Fibroblast of villous mesenchyme (primary cell): ENCODE measurements at regions not wholly inside any gene's neighbourhood (a gene's known extent, or its start where the extent isn't known, plus 50 kb on each side); places are given as distances from the start of the nearest gene placed in this dataset.

ENCODE experiments used
- DNase-seq: peaks from one replicate; pipeline ENCODE4 v3.0.0-alpha.2; 2010; ENCODE audit warnings: low read depth
- H3K4me3 ChIP-seq: 2 replicates; pipeline ENCODE4 v1.5.1; 2011; ENCODE audit warnings: low read depth, mild to moderate bottlenecking, low read length
- TF ChIP-seq, protein P1 (sequence below): IDR thresholded peaks from 2 replicates; pipeline ENCODE4 v1.5.1; 2012; ENCODE audit warnings: low read depth, mild to moderate bottlenecking, low read length; ENCODE audit not compliant: insufficient read depth

DNA sequence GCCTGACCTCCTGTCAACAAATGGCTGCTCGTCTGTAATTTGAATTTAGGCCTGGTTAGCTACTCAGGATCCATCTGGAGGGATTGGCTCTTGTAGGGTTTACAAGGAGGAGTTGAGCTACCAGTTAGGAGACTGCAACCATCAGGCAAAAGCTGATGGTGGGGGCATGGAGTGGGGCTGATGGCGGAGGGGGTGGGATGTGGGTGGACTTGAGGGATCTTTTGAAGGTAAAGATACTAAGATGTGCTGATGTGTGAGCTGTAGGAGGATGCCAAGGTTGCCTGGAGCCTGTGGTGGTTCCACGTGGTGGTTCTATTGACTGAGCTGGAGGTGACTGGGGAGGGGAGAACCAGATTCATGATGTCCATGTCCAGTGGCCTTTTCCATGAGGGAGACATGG is 240.7 kb downstream of the LPIN1 start:
- TF ChIP-seq, protein P1, sequence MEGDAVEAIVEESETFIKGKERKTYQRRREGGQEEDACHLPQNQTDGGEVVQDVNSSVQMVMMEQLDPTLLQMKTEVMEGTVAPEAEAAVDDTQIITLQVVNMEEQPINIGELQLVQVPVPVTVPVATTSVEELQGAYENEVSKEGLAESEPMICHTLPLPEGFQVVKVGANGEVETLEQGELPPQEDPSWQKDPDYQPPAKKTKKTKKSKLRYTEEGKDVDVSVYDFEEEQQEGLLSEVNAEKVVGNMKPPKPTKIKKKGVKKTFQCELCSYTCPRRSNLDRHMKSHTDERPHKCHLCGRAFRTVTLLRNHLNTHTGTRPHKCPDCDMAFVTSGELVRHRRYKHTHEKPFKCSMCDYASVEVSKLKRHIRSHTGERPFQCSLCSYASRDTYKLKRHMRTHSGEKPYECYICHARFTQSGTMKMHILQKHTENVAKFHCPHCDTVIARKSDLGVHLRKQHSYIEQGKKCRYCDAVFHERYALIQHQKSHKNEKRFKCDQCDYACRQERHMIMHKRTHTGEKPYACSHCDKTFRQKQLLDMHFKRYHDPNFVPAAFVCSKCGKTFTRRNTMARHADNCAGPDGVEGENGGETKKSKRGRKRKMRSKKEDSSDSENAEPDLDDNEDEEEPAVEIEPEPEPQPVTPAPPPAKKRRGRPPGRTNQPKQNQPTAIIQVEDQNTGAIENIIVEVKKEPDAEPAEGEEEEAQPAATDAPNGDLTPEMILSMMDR, result no peak
- no peak for DNase-seq
- no peak overlapping the region for H3K4me3 ChIP-seq

DNA sequence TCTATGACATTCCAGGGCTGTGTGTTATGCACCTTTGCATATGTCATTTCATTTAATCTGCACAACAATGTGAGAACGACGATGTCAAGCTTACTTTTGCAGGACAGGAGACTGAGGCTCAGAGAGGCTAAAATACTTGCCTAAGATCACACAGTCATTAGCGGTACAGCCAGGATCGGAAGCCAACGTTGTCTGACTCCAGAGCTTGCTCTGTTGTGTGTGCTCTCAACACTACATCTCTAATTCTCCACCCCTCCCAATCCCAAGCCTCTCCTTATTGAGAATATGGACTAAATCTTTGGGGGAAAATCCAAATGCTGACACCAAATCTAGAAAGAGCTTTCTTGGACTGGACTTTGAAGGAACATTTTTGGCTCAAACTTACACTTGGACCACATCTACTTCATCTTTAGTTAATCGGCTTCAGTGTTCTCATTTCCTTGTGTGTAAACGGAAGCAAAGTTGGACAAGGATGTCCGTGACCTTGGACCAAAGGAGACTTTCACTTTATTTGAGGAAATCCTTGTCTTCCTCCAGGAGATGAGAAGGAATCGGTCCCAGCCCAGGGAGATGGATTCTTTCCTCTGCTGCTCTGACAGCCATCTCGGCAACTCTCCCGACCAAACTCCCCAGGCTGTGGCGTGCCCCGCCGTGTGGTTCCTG is 242.4 kb downstream of the LPIN1 start:
- no peak overlapping the region for H3K4me3 ChIP-seq
- TF ChIP-seq, protein P1, result no peak
- no peak for DNase-seq

DNA sequence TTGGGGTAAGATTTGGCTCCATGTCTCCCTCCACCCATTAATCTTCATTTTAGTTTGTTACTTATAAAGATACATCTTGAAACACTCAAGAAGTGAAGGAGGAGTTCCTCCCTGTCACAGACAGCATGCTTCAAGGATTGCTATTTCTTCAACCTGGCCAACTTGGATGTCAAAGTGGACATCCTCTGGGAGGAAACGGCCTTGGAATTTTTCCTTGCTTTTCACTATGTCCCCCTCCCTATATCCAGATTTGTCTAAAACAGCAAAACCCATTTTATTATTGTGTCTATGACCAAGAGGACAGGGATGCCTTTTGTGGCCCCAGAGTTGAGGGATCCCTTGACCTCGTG is 242.9 kb downstream of the LPIN1 start:
- DNase-seq, result no peak
- TF ChIP-seq, protein P1, result no peak
- H3K4me3 ChIP-seq, result no peak overlapping the region

DNA sequence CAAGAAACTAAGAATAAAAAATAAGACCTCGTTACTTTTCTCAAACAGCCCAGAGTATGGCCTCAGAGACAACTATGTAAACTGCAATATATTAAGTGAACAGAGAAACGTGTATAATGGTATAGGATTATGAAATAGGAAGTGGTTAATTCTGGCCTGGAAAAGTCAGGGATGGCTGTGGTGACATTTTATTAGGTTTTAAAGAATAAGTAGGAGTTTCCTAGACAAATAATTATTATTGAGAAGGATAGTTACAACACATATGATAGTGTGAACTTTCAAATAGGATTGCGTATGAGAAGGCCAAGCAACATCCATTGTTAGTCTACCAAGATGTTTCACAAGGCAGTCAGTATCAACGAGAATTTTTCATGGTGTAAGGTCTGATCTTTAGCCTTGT is 244.1 kb downstream of the LPIN1 start:
- DNase-seq, result peak; percentile 74
- TF ChIP-seq, protein P1, result no peak
- no peak overlapping the region for H3K4me3 ChIP-seq

DNA sequence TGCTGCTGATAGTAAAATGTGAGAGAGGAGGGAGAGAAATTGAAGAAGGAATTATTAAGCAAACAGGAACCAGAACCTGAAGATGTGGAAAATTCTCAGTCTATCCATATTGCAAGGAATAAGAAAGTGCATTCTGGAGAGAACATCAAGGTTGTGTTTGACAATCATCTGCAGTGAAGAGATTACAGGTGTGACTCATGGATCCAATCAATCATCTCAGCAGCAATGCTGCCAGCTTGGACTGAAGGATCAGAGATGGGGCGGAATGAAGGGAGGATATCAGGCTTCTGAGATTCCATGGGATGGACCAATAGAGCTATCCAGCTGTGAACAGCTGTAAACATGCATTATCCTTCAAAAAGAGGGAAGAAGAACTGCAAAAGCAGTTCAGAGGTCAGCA is 247.3 kb downstream of the LPIN1 start:
- TF ChIP-seq, protein P1, result no peak
- H3K4me3 ChIP-seq, result no peak overlapping the region

DNA sequence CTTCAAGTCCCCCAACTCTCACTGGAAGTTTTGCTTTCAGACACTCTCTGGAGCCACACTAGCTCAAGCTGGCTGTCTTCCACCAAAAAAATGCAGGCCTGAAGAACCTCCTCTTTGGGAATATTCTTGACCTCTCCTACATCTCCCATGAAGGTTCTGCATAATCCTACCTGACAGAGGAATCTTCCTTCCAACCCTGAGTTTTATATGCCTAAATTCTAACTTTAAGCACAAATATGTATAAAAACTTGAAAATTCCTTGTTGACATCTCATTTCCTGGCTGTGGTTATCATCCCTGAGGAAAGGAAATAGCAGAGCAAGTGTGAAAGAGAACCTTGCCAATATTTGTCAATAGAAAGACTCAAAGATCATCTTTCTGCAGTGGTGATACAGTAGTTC is 249.0 kb downstream of the LPIN1 start:
- DNase-seq, result peak; percentile 21
- H3K4me3 ChIP-seq, result no peak overlapping the region
- TF ChIP-seq, protein P1, result no peak

More for the DNA sequence above, 247.3 kb downstream of the LPIN1 start:
- no peak for DNase-seq

DNA sequence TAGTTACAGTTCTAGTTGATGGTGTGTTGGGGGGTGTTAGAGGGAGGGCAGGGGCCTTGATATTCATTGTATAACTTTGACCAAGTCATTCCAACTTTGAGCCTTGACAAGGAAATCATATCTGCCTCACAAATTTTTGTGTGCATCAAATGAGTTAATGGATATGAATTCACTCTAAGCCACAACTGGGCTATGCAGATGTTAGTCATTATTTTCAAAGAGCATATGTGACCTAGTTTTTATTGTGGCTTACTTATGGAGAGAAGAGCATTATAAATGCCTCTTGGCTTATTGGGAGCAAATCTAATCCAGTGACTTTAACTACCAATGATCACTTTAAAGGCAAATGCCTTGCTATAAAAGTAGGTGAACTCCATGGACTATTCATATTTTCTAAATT is 250.2 kb downstream of the LPIN1 start:
- peak; percentile 44 for DNase-seq
- TF ChIP-seq, protein P1, result no peak
- H3K4me3 ChIP-seq, result no peak overlapping the region
